HEK293T (cell line): ENCODE measurements at regions not wholly inside any gene's neighbourhood (a gene's known extent, or its start where the extent isn't known, plus 50 kb on each side); places are given as distances from the start of the nearest gene placed in this dataset.

Source experiments
- CTCF ChIA-PET: fragments of 350-600 bp; formaldehyde crosslinking; extraction: SDS; loops from one replicate; lab custom pipeline; 2021; ENCODE audit warnings: antibody characterized with exemption, inconsistent platforms; lab: Yijun Ruan, JAX
- POLR2A ChIA-PET: fragments of 350-600 bp; formaldehyde crosslinking; extraction: SDS; loops from one replicate; lab custom pipeline; 2020; ENCODE audit warnings: antibody characterized with exemption, inconsistent platforms; lab: Yijun Ruan, JAX
- DNase-seq: peaks from one replicate; pipeline ENCODE4 v3.0.0; 2012; ENCODE audit warnings: mixed read lengths; ENCODE audit errors: extremely low spot score
- ARNT ChIP-seq: fragments of 450-650 bp; IDR thresholded peaks from 2 replicates; pipeline ENCODE4 v1.6.1; 2017; ENCODE audit warnings: mild to moderate bottlenecking
- BHLHE40 ChIP-seq: fragments of 450-650 bp; IDR thresholded peaks from 2 replicates; pipeline ENCODE4 v1.6.1; 2016; ENCODE audit warnings: mild to moderate bottlenecking, moderate library complexity, borderline replicate concordance
- CTBP1 ChIP-seq: fragments of 450-650 bp; IDR thresholded peaks from 2 replicates; pipeline ENCODE4 v1.6.1; 2016; ENCODE audit warnings: borderline replicate concordance
- ELF4 ChIP-seq: fragments of 450-650 bp; IDR thresholded peaks from 2 replicates; pipeline ENCODE4 v1.6.1; 2017; ENCODE audit warnings: antibody characterized with exemption
- FOXA1 ChIP-seq: fragments of 450-650 bp; IDR thresholded peaks from 2 replicates; pipeline ENCODE4 v1.6.1; 2016; ENCODE audit warnings: mild to moderate bottlenecking
- FOXK2 ChIP-seq: fragments of 450-650 bp; IDR thresholded peaks from 2 replicates; pipeline ENCODE4 v1.6.1; 2016; ENCODE audit warnings: mild to moderate bottlenecking
- FOXM1 ChIP-seq: fragments of 450-650 bp; IDR thresholded peaks from 2 replicates; pipeline ENCODE4 v1.6.1; 2017; ENCODE audit warnings: mild to moderate bottlenecking, borderline replicate concordance
- HDGF ChIP-seq: fragments of 450-650 bp; IDR thresholded peaks from 2 replicates; pipeline ENCODE4 v1.6.1; 2017; ENCODE audit warnings: antibody characterized with exemption, borderline replicate concordance
- L3MBTL2 ChIP-seq: fragments of 450-650 bp; conservative IDR thresholded peaks from 2 replicates; pipeline ENCODE4 v1.6.1; 2016; ENCODE audit warnings: mild to moderate bottlenecking
- LEF1 ChIP-seq: fragments of 450-650 bp; IDR thresholded peaks from 2 replicates; pipeline ENCODE4 v1.6.1; 2017; ENCODE audit warnings: mild to moderate bottlenecking, borderline replicate concordance
- NFRKB ChIP-seq: fragments of 450-650 bp; IDR thresholded peaks from 2 replicates; pipeline ENCODE4 v1.6.1; 2016; ENCODE audit warnings: mild to moderate bottlenecking, moderate library complexity
- PKNOX1 ChIP-seq: fragments of 450-650 bp; IDR thresholded peaks from 2 replicates; pipeline ENCODE4 v1.6.1; 2016
- SP1 ChIP-seq: fragments of 450-650 bp; IDR thresholded peaks from 2 replicates; pipeline ENCODE4 v1.6.1; 2017
- SUZ12 ChIP-seq: fragments of 450-650 bp; IDR thresholded peaks from 2 replicates; pipeline ENCODE4 v1.6.1; 2016; ENCODE audit warnings: mild to moderate bottlenecking
- TARDBP ChIP-seq: fragments of 450-650 bp; IDR thresholded peaks from 2 replicates; pipeline ENCODE4 v1.6.1; 2016
- ZNF384 ChIP-seq: fragments of 450-650 bp; IDR thresholded peaks from 2 replicates; pipeline ENCODE4 v1.6.1; 2016

- DNase-seq: no peak
- POLR2A ChIA-PET: no interaction called here
- CTCF ChIA-PET: no interaction called here
- TF ChIP-seq BHLHE40 (no peak), FOXA1 (no peak), L3MBTL2 (no peak), CTBP1 (no peak), SUZ12 (no peak), SP1 (no peak), FOXM1 (no peak), ARNT (no peak), PKNOX1 (no peak), NFRKB (no peak), LEF1 (no peak), FOXK2 (no peak), TARDBP (no peak), HDGF (no peak), ELF4 (no peak), ZNF384 (no peak)
Observed at GRCh38 chrX:144916785-144917184, 330.5 kb upstream of the SPANXN1 start.

GRCh38 chrX:144918936-144919335, 328.4 kb upstream of the SPANXN1 start:
- TF ChIP-seq SP1 (no peak), ARNT (no peak), PKNOX1 (no peak), BHLHE40 (no peak), ELF4 (no peak), LEF1 (no peak), CTBP1 (no peak), L3MBTL2 (no peak), HDGF (no peak), FOXA1 (no peak), FOXM1 (no peak), SUZ12 (no peak), ZNF384 (no peak), NFRKB (no peak), FOXK2 (no peak), TARDBP (no peak)
- no peak for DNase-seq
- POLR2A ChIA-PET: no interaction called here
- CTCF ChIA-PET: no interaction called here

- no peak for TF ChIP-seq BHLHE40
- no peak for TF ChIP-seq ZNF384
- no peak for TF ChIP-seq SP1
- TF ChIP-seq FOXK2: no peak
- TF ChIP-seq FOXM1: no peak
- TF ChIP-seq HDGF: no peak
- no peak for TF ChIP-seq L3MBTL2
- TF ChIP-seq TARDBP: no peak
- TF ChIP-seq ELF4: no peak
- no peak for TF ChIP-seq SUZ12
- ChIA-PET CTCF (no interaction called here), POLR2A (no interaction called here)
- DNase-seq: no peak
Observed at GRCh38 chrX:144946666-144947065, 300.6 kb upstream of the SPANXN1 start.
